ENCODE measurements at regions not wholly inside any gene's neighbourhood (a gene's known extent, or its start where the extent isn't known, plus 50 kb on each side); places are given as distances from the start of the nearest gene placed in this dataset.

- TF ChIP-seq CTCF (IDR thresholded peaks at IDR 0.05) (no peak), POLR2A (IDR thresholded peaks at IDR 0.05) (no peak)
Observed at GRCh38 chr13:55199134-55199533, 1941.6 kb upstream of the PRR20A start.
